Rectal smooth muscle tissue (tissue), 1 donor: ENCODE measurements at regions not wholly inside any gene's neighbourhood (a gene's known extent, or its start where the extent isn't known, plus 50 kb on each side); places are given as distances from the start of the nearest gene placed in this dataset.
"Not testable (repeated sequence)": the region's sequence is repeated elsewhere in the genome, so short reads cannot be mapped to it uniquely, and the experiment has no call there.

Experiments
- H3K27ac ChIP-seq: one replicate; pipeline ENCODE4 v1.7.0; 2013; ENCODE audit warnings: low read depth, low read length, inconsistent platforms
- H3K27me3 ChIP-seq: one replicate; pipeline ENCODE4 v1.7.0; 2013; ENCODE audit warnings: low read length; ENCODE audit not compliant: control insufficient read depth, insufficient read depth
- H3K36me3 ChIP-seq: one replicate; pipeline ENCODE4 v1.7.0; 2013; ENCODE audit warnings: low read length; ENCODE audit not compliant: control insufficient read depth, insufficient read depth
- H3K4me1 ChIP-seq: one replicate; pipeline ENCODE4 v1.7.0; 2013; ENCODE audit warnings: low read length; ENCODE audit not compliant: control insufficient read depth, insufficient read depth
- H3K4me3 ChIP-seq: one replicate; pipeline ENCODE4 v1.7.0; 2013; ENCODE audit warnings: low read length
- H3K9ac ChIP-seq: one replicate; pipeline ENCODE4 v1.7.0; 2013; ENCODE audit warnings: low read length

DNA sequence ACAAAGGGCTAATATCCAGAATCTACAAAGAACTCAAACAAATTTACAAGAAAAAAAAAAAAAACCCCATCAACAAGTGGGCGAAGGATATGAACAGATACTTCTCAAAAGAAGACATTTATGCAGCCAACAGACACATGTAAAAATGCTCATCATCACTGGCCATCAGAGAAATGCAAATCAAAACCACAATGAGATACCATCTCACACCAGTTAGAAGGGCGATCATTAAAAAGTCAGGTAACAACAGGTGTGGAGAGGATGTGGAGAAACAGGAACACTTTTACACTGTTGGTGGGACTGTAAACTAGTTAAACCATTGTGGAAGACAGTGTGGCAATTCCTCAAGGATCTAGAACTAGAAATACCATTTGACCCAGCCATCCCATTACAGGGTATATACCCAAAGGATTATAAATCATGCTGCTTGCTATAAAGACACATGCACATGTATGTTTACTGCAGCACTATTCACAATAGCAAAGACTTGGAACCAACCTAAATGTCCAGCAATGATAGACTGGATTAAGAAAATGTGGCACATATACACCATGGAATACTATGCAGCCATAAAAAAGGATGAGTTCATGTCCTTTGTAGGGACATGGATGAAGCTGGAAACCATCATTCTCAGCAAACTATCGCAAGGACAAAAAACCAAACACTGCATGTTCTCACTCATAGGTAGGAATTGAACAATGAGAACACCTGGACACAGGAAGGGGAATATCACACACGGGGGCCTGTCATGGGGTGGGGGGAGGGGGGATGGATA is 222.4 kb upstream of the RUNX1 start:
- H3K9ac ChIP-seq, H3K27ac ChIP-seq, H3K4me3 ChIP-seq, H3K4me1 ChIP-seq, H3K36me3 ChIP-seq, H3K27me3 ChIP-seq: not testable (repeated sequence)

DNA sequence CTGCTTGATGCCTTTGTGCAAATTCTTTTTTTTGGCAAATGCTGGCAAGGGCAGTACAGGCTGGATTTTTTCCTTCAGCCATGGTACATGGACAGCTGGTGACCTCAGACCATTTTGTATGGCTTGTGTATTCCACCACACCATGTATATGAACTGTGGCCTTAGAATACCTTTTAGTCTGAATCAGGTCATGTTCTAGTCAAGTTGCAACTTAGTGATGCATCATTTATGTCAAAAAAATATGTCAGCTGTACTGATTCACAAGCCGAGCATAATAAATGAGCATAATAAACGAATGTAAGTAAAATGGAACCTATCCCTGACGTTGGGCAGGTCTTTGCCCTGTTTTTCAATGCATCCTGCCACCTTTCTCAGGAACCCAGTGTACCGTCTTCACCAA is 219.7 kb upstream of the RUNX1 start:
- H3K36me3 ChIP-seq: no peaks in the 10 kb centered on the region
- no peak overlapping the region for H3K4me3 ChIP-seq
- no peak overlapping the region for H3K9ac ChIP-seq
- no peaks in the 10 kb centered on the region for H3K27me3 ChIP-seq
- H3K27ac ChIP-seq: no peak overlapping the region
- no peaks in the 10 kb centered on the region for H3K4me1 ChIP-seq

- Histone ChIP-seq H3K4me3 (no peak overlapping the region), H3K9ac (no peak overlapping the region), H3K27ac (no peak overlapping the region), H3K27me3 (no peaks in the 10 kb centered on the region), H3K36me3 (no peaks in the 10 kb centered on the region), H3K4me1 (no peaks in the 10 kb centered on the region)
Observed at GRCh38 chr21:35268261-35268660, 219.2 kb upstream of the RUNX1 start.

- H3K4me3 ChIP-seq: no peak overlapping the region
- H3K27ac ChIP-seq: no peak overlapping the region
- H3K4me1 ChIP-seq: no peaks in the 10 kb centered on the region
Observed at GRCh38 chr21:35266546-35266945, 217.4 kb upstream of the RUNX1 start.

DNA sequence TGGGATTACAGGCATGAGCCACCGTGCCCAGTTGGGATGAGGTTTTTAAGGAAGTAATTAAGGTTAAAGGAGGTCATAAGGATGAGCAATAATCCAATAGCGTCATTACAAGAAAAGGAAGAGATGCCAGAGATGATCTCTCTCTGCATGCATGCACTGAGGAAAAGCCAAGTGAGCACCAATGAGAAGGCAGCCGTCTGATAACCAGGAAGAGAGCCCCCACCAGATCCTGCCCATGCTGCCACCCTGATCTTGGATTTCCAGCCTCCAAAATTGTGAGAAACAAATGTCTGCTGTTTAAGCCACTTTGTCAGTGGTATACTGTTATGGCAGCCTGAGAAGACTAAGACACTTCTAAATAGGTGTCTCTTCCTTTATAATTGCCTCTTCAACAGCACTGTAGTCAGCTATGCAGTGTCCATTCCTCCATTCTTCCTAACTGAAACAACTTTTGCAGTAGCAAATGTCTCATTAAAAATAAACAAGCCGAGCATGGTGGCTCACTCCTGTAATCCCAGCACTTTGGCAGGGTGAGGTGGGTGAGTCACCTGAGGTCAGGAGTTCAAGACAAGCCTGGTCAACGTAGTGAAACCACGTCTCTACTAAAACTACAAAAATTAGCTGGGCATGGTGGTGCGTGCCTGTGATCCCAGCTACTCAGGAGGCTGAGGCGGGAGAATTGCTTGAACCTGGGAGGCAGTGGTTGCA is 216.2 kb upstream of the RUNX1 start:
- no peak overlapping the region for H3K9ac ChIP-seq
- no peaks in the 10 kb centered on the region for H3K36me3 ChIP-seq
- no peak overlapping the region for H3K27ac ChIP-seq
- H3K27me3 ChIP-seq: no peaks in the 10 kb centered on the region
- no peaks in the 10 kb centered on the region for H3K4me1 ChIP-seq
- H3K4me3 ChIP-seq: no peak overlapping the region

More at GRCh38 chr21:35266546-35266945, 217.4 kb upstream of the RUNX1 start:
- Histone ChIP-seq H3K36me3 (no peaks in the 10 kb centered on the region), H3K27me3 (no peaks in the 10 kb centered on the region), H3K9ac (no peak overlapping the region)

DNA sequence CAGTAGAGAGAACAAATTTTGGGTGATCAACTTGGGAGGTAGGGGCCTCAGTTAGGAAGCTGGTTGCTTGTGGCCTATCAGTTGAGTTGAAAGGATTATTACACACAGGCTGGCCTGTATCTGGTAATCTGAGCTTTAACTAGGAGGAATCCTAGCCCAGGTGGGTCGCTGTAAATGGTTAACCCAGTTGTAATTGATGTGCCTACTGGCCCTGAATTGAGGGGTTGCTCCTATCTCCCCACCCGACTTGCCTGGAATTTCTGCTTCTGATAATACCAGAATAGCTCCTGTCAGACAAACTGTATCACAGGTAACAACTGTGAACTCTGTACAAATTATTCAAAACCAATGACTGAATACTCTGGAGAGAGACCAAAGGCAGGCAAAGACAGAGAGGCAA is 210.4 kb upstream of the RUNX1 start:
- Histone ChIP-seq H3K27ac (no peak overlapping the region), H3K36me3 (no peaks in the 10 kb centered on the region), H3K4me3 (no peak overlapping the region), H3K4me1 (peaks cover 14% of the 10 kb centered on the region), H3K27me3 (no peaks in the 10 kb centered on the region), H3K9ac (no peak overlapping the region)

DNA sequence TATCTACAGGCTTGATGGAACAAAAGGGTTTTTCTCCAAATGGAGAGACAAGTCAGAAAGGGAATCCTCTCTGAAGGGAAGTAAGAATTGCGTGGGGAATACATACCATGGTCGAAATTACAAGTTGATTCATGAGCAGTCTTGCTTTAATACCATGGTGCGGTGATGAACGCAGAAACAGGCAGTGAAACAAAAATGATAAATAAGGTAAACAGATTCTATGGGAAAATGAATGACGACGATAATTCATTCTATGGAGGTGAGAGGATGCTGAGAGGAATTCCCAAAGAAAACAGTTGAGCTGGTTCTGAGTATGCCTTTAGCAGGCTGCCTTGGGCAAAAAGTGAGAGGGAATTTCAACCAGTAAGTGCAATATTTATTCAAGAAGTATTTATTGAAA is 209.4 kb upstream of the RUNX1 start:
- H3K4me1 ChIP-seq: peaks cover 14% of the 10 kb centered on the region
- H3K4me3 ChIP-seq: no peak overlapping the region
- H3K36me3 ChIP-seq: no peaks in the 10 kb centered on the region
- no peak overlapping the region for H3K27ac ChIP-seq
- no peak overlapping the region for H3K9ac ChIP-seq
- H3K27me3 ChIP-seq: no peaks in the 10 kb centered on the region

GRCh38 chr21:35257413-35257812 is 208.3 kb upstream of the RUNX1 start:
- H3K4me1 ChIP-seq: peaks cover 14% of the 10 kb centered on the region
- H3K36me3 ChIP-seq: no peaks in the 10 kb centered on the region
- no peak overlapping the region for H3K27ac ChIP-seq
- no peaks in the 10 kb centered on the region for H3K27me3 ChIP-seq
- H3K4me3 ChIP-seq: no peak overlapping the region
- H3K9ac ChIP-seq: no peak overlapping the region

DNA sequence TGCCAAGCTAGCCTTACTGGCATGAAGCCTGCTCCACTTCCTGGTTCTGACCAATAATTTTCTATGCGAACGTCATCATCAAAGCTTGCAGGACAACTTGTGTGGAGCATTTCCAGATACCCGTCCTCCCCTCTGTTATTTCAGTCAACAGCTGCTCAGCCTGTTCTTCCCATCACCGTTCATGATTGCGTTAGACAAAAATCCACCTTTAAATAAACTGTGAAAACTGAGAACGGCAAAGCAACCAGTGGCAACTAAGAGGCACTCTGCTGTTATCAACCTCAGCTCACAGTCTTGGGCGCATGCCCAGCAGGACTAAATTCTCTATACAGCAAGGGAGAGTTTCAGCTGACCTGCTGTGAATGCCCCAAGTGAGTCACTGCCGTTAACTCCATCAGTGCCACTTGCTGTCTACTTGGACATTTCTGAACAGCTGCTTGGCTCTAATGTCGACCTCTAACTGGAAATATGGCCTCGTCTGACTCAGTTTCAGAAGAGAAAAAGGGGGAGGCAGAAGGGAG is 207.4 kb upstream of the RUNX1 start:
- peak overlapping the region; percentile 43 for H3K4me3 ChIP-seq
- H3K27me3 ChIP-seq: no peaks in the 10 kb centered on the region
- no peak overlapping the region for H3K9ac ChIP-seq
- H3K36me3 ChIP-seq: no peaks in the 10 kb centered on the region
- peaks cover 14% of the 10 kb centered on the region for H3K4me1 ChIP-seq
- peak overlapping the region; percentile 48 for H3K27ac ChIP-seq

DNA sequence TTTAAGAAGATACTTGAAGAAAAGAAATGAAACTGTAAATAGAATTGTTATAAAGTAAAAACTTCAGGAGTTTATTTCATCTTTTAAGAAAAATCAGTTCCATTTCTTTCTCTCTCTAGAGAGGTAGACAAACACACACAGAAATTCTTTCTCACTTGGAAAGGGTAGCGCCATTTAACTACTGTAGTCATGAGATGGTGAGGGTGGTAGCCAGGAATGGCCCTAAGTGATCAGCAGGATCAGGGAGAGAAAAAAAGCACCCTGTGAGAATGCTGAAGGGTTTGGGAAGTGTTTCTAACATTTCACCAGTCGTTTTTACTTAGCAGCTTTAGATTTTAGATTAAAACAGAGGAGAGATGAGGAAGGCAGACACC is 205.7 kb upstream of the RUNX1 start:
- no peaks in the 10 kb centered on the region for H3K27me3 ChIP-seq
- H3K9ac ChIP-seq: no peak overlapping the region
- peaks cover 14% of the 10 kb centered on the region for H3K4me1 ChIP-seq
- no peaks in the 10 kb centered on the region for H3K36me3 ChIP-seq
- H3K27ac ChIP-seq: no peak overlapping the region
- no peak overlapping the region for H3K4me3 ChIP-seq

GRCh38 chr21:35254006-35254764 is 205.1 kb upstream of the RUNX1 start:
- no peaks in the 10 kb centered on the region for H3K36me3 ChIP-seq
- peaks cover 14% of the 10 kb centered on the region for H3K4me1 ChIP-seq
- no peak overlapping the region for H3K9ac ChIP-seq
- H3K27me3 ChIP-seq: no peaks in the 10 kb centered on the region
- no peak overlapping the region for H3K27ac ChIP-seq
- no peak overlapping the region for H3K4me3 ChIP-seq

DNA sequence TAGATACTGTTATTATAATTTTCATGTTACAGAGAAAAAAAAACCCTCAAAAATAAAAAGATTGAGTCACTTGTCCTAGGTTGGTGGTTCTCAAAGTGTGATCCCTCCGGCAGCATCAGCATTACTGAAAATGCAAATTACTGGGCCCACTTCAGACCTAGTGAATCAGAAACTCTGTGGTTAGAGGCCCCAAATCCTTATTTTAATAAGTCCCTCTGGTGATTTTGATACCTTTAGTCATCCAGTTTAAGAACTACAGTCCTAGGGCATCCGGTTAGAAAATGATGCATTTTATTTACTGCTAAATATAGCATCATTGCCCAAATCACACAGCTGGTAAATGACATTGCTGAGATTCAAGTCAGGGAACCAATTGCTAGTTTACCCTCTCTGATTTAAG is 203.7 kb upstream of the RUNX1 start:
- Histone ChIP-seq H3K9ac (no peak overlapping the region), H3K4me1 (peaks cover 14% of the 10 kb centered on the region), H3K27me3 (no peaks in the 10 kb centered on the region), H3K27ac (no peak overlapping the region), H3K36me3 (no peaks in the 10 kb centered on the region), H3K4me3 (no peak overlapping the region)
